GM21390 (cell line): ENCODE measurements at regions not wholly inside any gene's neighbourhood (a gene's known extent, or its start where the extent isn't known, plus 50 kb on each side); places are given as distances from the start of the nearest gene placed in this dataset.

Experiments
- ATAC-seq: cut with Tn5 transposase; IDR thresholded peaks from one replicate; pipeline ENCODE4 v1.9.1; 2021; ENCODE audit not compliant: unreplicated experiment

GRCh38 chr18:56235481-56236013 is 402.8 kb downstream of the TXNL1 start:
- peak; percentile 80 for ATAC-seq

- peak; percentile 26 for ATAC-seq
Observed at GRCh38 chr18:56235071-56235470, 403.3 kb downstream of the TXNL1 start.

GRCh38 chr18:56233595-56233994 is 404.8 kb downstream of the TXNL1 start:
- no peak for ATAC-seq

DNA sequence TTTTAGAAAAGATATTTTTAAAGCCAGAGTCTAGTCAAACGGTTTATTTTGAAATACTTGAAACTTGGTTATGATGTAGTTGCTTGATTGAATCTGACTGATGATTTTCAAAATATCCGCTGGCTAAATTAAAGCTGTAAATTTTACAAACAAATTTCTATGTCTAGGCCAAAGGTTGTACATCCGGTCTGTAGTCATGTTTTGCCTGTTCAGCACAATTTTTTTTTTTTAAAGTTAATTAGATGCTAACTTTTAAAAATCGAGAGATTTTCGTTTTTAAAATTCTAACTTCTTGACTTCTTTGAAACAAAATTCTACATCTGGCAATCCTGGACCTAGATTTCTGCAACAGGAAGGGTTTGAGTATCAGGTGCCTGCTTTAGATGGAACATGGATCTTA is 412.4 kb downstream of the TXNL1 start:
- ATAC-seq = no peak

DNA sequence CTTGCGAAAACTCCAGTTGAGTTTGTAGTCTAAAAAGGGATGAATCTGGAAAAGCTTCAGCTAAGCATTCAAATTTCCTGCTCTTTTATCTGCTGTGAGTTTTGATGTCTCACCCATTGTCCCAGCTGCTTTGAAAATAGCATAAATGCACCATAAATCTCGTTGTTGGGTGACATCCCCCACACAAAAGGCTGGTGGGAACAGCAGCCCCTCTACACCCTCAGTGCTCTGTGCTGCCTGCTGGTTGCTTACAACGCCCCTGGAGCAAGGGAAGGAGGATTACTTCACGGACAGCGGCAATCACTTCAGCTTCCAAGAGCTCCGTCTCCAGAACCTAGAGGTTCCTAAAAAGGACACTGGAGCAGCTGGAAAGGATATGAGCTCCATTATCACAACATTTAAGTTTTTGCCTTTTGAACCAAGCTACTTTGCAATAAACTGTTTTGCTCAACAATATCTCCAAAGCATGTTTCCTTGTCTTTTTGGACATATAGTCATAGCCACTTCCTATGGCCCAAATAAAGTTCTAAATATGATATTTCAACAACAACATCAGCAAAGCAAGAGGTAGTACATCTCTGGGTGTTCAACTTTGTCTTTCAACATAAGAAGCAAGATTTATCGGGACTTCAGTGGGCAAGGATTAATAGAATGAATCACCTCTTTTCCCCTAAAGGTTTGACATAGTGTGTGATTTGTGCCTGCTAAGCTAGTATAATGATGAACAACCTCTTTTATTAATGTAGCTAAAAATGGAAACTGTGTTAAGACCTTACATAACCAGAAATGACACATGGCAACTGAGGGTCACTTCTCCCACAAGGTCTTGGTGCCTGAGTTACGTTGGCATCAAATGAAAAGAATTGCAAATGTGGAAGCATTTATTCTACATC is 413.5 kb downstream of the TXNL1 start:
- no peak for ATAC-seq

DNA sequence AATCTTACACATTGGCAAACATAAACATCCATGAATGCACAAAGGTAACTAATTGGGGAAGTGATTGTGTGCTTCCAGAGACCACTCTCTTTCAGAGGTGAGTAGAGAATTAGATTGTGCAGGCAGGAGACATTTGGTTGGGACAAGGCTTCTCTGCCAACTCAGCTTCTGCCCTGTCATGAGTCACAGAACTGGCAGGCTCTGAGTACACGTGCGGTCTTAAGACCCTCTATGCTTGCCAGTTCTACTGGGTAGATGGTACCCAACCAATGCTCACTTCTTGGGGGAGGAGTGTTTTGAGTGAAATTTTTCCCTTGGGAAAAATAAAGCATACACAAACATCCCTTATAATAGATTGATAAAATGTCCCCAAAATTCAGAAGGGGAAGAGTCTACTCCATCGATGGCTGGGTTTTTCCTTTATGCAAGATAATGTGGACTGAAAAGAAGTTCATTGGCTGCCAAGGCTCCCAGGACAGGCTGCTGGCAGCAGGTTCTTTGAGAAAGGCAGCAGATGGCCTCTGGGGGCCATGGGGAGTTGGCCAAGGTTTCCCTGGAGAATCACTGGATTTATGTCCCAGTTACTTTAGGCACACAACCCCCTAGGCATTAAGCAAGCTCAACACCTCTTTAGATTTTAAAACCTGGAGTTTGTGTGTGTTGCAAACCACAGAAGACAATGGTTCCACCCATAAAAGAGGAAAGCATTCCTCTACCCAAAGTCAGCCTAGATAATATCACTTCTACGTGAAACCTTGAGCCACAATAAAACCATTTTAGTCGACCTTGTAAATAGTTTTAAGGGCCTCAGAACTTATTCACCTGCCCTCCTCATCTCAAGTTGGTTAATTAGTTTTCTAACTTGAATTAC is 417.0 kb downstream of the TXNL1 start:
- no peak for ATAC-seq

- ATAC-seq = no peak
Observed at GRCh38 chr18:56217406-56217805, 421.0 kb downstream of the TXNL1 start.

DNA sequence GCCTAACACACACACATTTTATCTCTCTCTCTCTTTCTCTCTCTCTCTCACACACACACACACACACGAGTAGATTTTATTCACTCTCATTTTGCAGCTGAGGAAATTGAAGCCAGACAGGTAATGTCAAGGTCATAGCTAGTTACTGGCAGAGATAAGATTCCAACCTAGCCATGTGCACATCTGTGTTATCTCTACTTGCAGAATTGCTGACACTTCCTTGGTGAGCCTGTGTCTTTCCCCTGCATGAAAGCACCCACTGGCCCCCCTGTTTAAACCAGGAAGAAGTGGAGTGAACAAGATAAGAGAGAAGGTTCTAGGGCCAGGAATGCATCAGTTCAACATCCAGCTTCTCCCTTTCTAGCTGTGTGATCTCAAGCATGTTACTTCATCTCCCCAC is 423.7 kb downstream of the TXNL1 start:
- no peak for ATAC-seq

GRCh38 chr18:56210520-56210919 is 427.9 kb downstream of the TXNL1 start:
- ATAC-seq = no peak

GRCh38 chr18:56207989-56208388 is 430.4 kb downstream of the TXNL1 start:
- no peak for ATAC-seq

DNA sequence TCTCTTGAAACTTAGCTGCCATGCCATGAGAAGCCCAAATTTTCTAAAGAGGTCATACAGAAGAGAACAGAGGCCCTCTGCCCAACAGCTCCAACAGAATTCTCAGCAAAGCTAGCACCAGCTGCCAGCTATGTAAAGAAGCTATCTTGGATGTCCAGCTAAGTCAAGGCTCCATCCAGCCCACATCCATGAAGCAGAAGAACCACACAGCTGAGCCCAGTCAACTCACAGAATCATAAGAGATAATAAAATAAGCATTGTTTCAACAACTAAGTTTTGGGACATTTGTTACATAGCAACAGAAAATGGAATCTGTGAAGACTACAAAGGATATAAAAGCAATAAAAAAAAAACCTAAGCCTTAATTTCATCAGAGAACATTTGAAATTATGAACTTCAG is 434.3 kb downstream of the TXNL1 start:
- no peak for ATAC-seq

DNA sequence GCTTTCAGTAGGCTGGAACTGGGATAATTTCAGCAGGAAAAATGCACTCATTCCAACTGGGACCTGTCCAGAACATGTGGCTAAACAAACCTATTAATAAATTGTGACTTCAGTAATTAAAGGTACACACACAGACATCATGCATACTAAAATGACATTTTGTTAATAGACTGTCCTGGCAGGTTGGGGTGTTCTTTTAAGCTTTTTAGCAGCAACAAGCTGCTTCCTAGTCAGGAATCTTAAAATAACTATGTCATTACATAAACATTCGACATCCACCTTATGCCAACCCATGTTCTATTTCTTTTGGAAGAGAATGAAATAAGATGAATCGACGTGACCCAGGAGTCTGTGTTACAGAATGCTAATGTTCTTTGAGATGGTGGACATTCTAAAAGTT is 435.7 kb downstream of the TXNL1 start:
- no peak for ATAC-seq

DNA sequence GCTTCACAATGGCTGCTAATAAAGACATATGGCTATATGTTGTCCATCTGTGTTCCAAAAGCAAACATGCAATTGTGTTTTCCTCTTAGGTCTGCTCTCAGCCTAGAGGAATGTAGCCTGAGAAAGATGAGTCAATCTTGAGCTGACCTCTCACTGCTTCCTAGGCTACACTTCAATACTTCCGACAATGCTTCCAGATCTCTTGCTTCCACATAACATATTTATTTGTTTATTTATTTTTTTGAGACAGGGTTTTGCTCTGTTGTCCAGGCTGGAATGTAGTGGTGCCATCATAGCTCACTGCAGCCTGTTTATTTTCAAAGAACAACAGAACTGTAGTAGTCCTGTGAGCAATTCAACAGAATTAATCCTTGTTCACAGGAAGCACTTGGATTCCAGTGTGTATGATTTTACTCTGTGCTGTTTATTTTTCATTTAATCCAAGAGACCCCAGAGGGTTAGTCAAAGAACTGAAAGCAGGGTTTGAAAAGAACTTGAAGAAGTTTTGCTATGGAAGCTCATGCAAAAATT is 437.9 kb downstream of the TXNL1 start:
- ATAC-seq = no peak

GRCh38 chr18:56199580-56200330 is 438.6 kb downstream of the TXNL1 start:
- ATAC-seq = no peak

GRCh38 chr18:56197241-56197859 is 441.0 kb downstream of the TXNL1 start:
- no peak for ATAC-seq

DNA sequence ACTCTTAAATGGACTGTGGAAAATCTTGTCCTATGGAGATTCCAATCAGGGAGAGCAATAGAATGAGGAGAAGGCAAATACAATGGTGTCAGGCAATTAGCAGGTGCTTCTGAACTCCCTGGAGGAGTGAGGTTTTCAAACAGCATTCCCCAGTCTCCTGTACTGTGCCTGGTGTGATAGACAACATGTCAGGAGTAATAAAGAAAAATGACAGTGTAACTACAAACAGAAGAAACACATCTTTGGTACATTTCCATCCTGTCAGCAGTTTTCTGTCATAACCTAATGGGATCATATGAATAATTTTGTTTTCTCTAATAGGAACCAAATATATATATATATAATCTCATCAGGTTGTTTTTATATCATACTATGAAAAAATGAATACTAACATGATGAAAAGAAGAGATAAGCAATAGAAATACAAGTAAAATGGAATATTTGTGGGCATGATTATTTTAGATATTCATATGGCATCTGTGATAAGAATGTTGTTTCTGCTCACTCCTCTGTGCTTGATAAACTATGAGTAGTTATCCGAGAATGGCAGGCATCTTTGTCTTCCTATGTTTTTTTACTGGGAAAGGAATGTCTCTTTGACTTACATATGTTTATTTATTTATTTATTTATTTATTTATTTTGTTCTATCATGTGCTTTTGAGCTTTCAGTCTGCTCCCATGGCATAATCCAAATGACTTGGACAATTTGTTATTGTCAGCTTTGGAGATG is 441.7 kb downstream of the TXNL1 start:
- ATAC-seq = no peak

DNA sequence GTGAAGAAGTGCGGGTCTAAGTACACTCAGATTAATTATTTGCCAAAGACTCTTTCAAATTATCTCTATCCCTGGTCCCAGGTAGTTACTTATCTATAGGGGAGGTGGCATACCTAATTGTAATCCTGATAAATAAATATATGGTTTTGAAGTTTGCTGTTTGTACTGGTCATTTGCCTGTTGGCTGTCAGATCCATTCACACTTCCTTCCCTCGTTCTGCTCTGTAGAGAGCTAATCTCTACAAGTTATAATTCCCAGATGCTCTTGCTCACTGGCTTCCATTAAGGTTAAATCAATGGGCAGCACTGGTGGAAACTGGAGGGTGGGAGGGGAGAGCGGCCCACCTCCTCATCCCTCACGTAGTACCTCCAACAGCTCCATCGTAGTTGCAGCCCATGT is 447.1 kb downstream of the TXNL1 start:
- ATAC-seq = no peak

- ATAC-seq = no peak
Observed at GRCh38 chr18:56189615-56190014, 448.8 kb downstream of the TXNL1 start.

DNA sequence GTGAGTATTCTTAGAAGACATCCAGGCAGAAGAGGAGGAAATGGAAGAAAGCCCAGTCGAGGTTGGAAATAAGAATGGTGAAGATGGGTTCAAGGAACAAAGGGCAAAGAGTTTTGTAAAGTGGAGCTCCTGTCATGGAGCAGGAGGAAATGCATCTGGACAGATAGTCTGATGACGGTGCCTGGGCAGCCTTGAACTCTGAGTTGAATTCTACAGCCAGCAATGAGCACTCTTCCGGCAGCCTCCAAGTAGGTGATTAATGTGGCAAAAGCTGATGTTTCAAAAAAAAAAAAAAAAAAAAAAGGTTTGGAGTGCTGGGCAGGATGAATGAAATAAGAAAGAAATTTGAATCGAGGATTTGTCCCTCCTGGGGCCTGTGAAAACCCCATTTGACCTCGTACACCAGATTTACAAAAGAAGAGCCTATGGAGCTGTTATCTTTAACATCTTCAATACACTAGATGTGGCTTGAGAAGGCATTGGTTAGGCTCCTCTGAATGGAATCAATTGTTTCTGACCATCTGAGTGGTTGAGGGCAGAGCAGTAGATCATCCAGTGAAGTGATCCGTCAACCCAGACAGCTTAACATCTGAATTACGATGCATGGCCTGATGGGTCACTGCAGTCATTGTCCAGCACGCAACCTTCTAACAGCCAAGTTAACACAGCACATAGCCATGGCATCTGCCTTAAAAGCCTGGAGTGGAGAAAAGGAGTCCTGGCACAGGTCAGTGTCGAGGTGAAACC is 449.7 kb downstream of the TXNL1 start:
- no peak for ATAC-seq
